Stimulated activated effector memory CD8-positive, alpha-beta T cell treated with anti-CD3 and anti-CD28 coated beads, Interleukin-12 subunit alpha, Interleukin-12 subunit beta, amount 100 ng/mL, for 72 hours (primary cell): ENCODE measurements at regions not wholly inside any gene's neighbourhood (a gene's known extent, or its start where the extent isn't known, plus 50 kb on each side); places are given as distances from the start of the nearest gene placed in this dataset.

ENCODE experiments used
- ATAC-seq: fragments of 150-1000 bp; cut with Tn5 transposase; 2 replicates; pipeline ENCODE4 v1.10.0; 2021
- DNase-seq, 2 donors: peaks; one replicate each; pipeline ENCODE4 v3.0.0; 2021 to 2022; ENCODE audit warnings: low spot score in 2 of 2
- H3K27ac Mint-ChIP-seq: one replicate; pipeline ENCODE4 v1.8.0; 2022; ENCODE audit warnings: mild to moderate bottlenecking, mixed read lengths
- H3K36me3 Mint-ChIP-seq: one replicate; pipeline ENCODE4 v1.8.0; 2022; ENCODE audit warnings: mild to moderate bottlenecking, mixed read lengths
- H3K4me1 Mint-ChIP-seq: one replicate; pipeline ENCODE4 v1.8.0; 2022; ENCODE audit warnings: mixed read lengths
- H3K4me3 Mint-ChIP-seq: one replicate; pipeline ENCODE4 v1.8.0; 2022; ENCODE audit warnings: mild to moderate bottlenecking, mixed read lengths
- H3K9me3 Mint-ChIP-seq: one replicate; pipeline ENCODE4 v1.8.0; 2022; ENCODE audit warnings: mixed read lengths

- Mint-ChIP-seq H3K27ac (no peak overlapping the region), H3K36me3 (no peaks in the 10 kb centered on the region), H3K4me3 (no peak overlapping the region), H3K4me1 (no peaks in the 10 kb centered on the region), H3K9me3 (no peaks in the 10 kb centered on the region)
- ATAC-seq (no peak), DNase-seq (no peak)
Observed at GRCh38 chr3:103785017-103785416, 1350.2 kb downstream of the ZPLD1 start.

DNA sequence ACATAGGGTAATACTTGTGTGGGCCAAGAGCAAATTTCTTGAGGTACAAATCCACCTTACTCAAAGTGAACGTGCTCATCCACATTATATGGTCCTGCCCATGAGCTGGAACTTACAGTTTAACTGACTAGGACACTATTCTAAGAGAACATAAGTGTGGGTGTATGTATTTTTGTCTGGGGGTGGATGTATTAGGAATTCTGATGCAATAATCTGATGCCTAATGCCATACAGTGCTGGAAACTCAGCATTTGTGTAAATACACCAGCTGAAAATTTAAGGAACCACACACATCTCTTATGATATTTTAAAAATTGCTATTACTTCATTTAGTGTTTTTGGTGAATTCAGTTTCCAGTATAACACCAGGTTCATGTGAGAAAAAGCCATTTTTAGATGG lies 1350.7 kb downstream of the ZPLD1 start:
- Mint-ChIP-seq H3K9me3 (no peaks in the 10 kb centered on the region), H3K27ac (no peak overlapping the region), H3K4me3 (no peak overlapping the region), H3K36me3 (no peaks in the 10 kb centered on the region), H3K4me1 (no peaks in the 10 kb centered on the region)
- DNase-seq (no peak), ATAC-seq (no peak)

DNA sequence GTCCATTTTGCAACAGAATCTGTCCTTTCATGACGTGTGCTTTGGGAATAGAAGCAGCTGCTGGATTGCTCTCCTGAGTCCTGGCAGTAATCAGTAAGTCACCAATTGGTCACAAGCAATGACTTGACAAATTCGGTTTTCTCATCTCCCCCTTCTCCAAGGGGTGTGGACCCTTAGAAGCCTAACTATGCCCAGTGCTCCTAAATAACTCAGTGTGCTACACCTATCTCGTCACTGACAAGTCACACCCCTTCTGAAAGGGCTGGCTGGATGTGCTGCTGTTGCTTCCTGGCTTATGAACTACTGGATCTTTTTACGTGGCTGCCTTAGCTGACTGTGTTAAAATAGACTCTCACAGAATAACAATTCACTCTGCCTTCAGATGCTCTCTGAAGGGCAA lies 1351.5 kb downstream of the ZPLD1 start:
- Mint-ChIP-seq H3K4me1 (no peaks in the 10 kb centered on the region), H3K9me3 (no peaks in the 10 kb centered on the region), H3K27ac (no peak overlapping the region), H3K36me3 (no peaks in the 10 kb centered on the region), H3K4me3 (no peak overlapping the region)
- ATAC-seq (no peak), DNase-seq (no peak)

- H3K9me3 Mint-ChIP-seq = peaks cover under 1% of the 10 kb centered on the region
- DNase-seq = no peak
- no peak overlapping the region for H3K27ac Mint-ChIP-seq
- ATAC-seq = no peak
- no peaks in the 10 kb centered on the region for H3K4me1 Mint-ChIP-seq
- H3K4me3 Mint-ChIP-seq = no peak overlapping the region
- H3K36me3 Mint-ChIP-seq = no peaks in the 10 kb centered on the region
Observed at GRCh38 chr3:103787164-103787871, 1352.5 kb downstream of the ZPLD1 start.

GRCh38 chr3:103787879-103788278 lies 1353.1 kb downstream of the ZPLD1 start:
- Mint-ChIP-seq H3K36me3 (no peaks in the 10 kb centered on the region), H3K9me3 (peaks cover 3% of the 10 kb centered on the region), H3K27ac (no peak overlapping the region), H3K4me1 (no peaks in the 10 kb centered on the region), H3K4me3 (no peak overlapping the region)
- DNase-seq = no peak
- no peak for ATAC-seq

DNA sequence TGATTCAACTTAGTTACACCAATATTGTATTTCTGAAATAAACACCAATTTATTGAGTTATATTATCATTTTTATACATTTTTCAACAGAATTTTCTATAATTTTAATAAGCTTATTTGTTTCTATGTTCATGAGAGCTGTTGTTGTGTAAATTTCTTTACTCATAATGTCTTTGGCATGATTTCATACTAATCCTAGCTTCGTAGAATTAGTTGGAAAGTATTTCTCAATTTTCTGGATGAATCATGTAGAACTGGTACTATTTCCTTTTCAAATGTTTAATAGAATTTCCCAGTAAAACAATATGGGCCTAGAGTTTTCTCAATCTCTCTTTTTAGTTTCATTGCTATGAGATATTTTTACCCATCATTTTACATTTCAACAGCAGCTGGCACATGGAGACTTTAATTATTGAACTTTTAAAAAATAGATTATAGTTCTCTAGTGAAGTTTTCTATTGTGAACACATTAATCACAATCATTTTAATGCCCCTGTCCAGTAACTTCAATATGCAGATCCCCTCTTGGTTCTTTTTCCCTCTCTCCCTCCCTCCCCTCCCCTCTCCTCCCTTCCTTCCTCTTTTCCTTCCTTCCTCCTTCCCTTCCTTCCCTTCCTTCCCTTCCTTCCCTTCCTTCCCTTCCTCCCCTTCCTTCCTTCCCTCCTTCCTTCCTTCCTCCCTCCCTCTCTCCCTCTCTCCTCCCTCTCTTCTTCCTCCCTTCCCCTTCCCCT lies 1357.1 kb downstream of the ZPLD1 start:
- no peak for DNase-seq
- no peak for ATAC-seq
- no peak overlapping the region for H3K4me3 Mint-ChIP-seq
- no peaks in the 10 kb centered on the region for H3K4me1 Mint-ChIP-seq
- H3K36me3 Mint-ChIP-seq = no peaks in the 10 kb centered on the region
- H3K9me3 Mint-ChIP-seq = peaks cover 8% of the 10 kb centered on the region
- H3K27ac Mint-ChIP-seq = no peak overlapping the region

- H3K4me3 Mint-ChIP-seq = no peak overlapping the region
- ATAC-seq = no peak
- no peaks in the 10 kb centered on the region for H3K36me3 Mint-ChIP-seq
- H3K9me3 Mint-ChIP-seq = peaks cover 8% of the 10 kb centered on the region
- DNase-seq = no peak
- H3K27ac Mint-ChIP-seq = no peak overlapping the region
- H3K4me1 Mint-ChIP-seq = no peaks in the 10 kb centered on the region
Observed at GRCh38 chr3:103794656-103795055, 1359.8 kb downstream of the ZPLD1 start.

DNA sequence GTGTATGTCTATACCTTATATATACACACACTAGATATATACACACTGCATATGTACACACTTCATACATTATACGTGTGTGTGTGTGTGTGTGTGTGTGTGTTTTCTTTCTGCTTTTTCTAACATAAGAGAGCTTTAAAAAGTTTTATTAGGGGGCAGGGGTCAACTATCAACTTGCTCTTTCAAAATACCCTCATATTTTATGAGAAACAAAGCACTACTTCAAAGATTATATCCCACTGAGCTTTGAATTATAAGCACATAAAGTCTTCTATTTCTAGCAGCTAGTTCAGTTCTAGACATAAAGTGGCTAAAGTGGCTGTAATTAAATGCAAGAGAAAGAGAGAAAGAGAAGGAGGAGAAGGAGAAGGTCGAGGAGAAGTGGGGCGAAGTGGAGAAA lies 1361.3 kb downstream of the ZPLD1 start:
- no peak for ATAC-seq
- no peak for DNase-seq
- H3K9me3 Mint-ChIP-seq = peaks cover 14% of the 10 kb centered on the region
- no peak overlapping the region for H3K27ac Mint-ChIP-seq
- H3K4me1 Mint-ChIP-seq = no peaks in the 10 kb centered on the region
- H3K36me3 Mint-ChIP-seq = no peaks in the 10 kb centered on the region
- no peak overlapping the region for H3K4me3 Mint-ChIP-seq

DNA sequence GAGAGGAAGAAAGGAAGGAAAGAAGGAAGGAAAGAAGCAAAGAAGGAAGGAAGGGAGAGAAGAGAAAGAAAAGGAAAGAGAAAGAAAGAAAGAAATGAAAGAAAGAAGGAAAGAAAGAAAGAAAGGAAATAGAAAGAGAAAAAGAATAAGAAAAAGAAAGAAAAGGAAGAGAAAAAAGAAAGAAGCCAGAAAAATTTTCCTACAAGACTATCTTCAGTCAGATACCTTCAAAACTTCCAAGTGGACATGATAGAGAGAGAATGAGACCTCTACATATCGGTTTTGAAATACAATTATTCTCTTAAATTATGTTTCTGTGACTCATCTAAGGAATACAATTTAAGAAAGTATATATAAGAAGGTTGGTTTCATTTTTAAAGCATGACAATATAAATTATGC lies 1369.0 kb downstream of the ZPLD1 start:
- Mint-ChIP-seq H3K4me3 (no peak overlapping the region), H3K4me1 (no peaks in the 10 kb centered on the region), H3K36me3 (no peaks in the 10 kb centered on the region), H3K9me3 (peaks cover 22% of the 10 kb centered on the region), H3K27ac (no peak overlapping the region)
- no peak for DNase-seq
- ATAC-seq = no peak

DNA sequence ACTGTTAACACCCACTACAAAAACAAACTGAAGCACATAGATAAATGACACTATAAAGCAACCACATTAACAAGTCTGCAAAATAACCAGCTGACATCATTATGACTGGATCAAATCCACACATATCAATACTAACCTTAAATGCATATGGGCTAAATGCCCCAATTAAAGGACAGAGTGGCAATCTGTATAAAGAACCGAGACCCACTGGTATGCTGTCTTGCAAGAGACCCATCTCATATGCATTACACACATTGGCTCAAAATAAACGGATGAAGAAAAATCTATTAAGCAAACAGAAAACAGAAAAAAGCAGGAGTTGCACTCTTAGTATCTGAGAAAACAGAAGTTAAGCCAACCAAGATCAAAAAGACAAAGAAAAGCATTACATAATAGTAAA lies 1375.4 kb downstream of the ZPLD1 start:
- H3K4me1 Mint-ChIP-seq = no peaks in the 10 kb centered on the region
- H3K36me3 Mint-ChIP-seq = no peaks in the 10 kb centered on the region
- peaks cover 23% of the 10 kb centered on the region for H3K9me3 Mint-ChIP-seq
- DNase-seq (no peak), ATAC-seq (no peak)
- no peak overlapping the region for H3K27ac Mint-ChIP-seq
- no peak overlapping the region for H3K4me3 Mint-ChIP-seq

DNA sequence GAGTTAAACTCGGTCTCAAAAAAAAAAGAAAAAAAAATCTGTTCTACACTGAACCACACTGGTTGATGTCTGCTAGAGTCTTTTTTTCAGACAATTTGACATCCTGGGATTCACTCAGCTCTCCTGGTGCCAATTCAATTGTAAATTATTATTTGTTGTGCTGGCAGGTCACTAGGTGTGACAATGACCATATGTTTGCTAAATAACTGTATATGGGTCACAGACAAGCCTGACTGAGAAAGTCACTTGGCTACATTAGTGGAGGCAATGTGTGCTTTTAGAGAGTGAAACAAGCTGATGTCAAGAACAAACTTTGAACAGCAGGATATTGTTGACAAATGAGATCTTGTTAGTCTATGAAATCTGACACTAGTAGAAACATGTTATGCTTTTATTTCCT lies 1379.1 kb downstream of the ZPLD1 start:
- Mint-ChIP-seq H3K36me3 (no peaks in the 10 kb centered on the region), H3K27ac (no peak overlapping the region), H3K4me3 (no peak overlapping the region), H3K4me1 (no peaks in the 10 kb centered on the region), H3K9me3 (peaks cover 23% of the 10 kb centered on the region)
- ATAC-seq = no peak
- DNase-seq = no peak

DNA sequence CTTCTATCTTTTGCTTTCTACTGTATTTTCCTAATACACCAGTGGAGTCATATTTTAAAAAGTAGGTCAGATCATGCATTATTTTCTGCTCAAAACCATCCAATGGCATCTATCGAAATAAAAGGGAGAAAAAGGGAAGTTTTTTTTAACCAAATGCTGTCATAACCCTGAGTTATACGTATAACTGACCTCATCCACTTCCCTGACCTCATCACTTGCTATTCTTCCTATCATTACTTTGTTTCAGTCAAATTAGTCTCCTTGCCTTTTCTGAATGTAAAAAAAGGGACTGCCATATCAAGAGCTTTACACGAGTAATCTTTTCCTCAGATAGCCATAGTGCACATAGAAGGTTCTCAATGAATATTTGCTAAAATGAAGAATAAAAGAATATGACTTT lies 1383.6 kb downstream of the ZPLD1 start:
- Mint-ChIP-seq H3K9me3 (peaks cover 13% of the 10 kb centered on the region), H3K36me3 (no peaks in the 10 kb centered on the region), H3K4me1 (no peaks in the 10 kb centered on the region), H3K4me3 (no peak overlapping the region), H3K27ac (no peak overlapping the region)
- DNase-seq (no peak), ATAC-seq (no peak)

DNA sequence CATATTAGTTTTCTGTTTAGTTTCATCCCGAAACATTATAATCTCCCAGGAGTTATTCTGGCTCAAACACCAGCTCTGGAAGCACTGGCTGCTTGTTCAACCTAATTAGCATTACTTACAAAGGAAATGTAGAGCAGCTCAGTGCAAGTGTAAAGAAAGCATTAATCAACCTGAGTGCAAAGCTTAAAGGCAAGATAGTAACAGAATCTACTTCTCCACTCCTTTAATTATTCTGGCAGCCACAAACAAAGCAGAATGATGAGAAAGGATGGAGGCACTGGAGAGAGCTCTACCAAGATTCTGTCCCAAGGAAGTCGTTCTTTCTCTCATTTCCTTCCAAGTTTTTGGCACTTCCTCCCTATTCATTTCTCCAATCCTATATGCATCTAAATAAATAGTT lies 1384.0 kb downstream of the ZPLD1 start:
- H3K36me3 Mint-ChIP-seq = no peaks in the 10 kb centered on the region
- no peaks in the 10 kb centered on the region for H3K4me1 Mint-ChIP-seq
- H3K9me3 Mint-ChIP-seq = peaks cover 13% of the 10 kb centered on the region
- H3K27ac Mint-ChIP-seq = no peak overlapping the region
- DNase-seq (no peak), ATAC-seq (no peak)
- no peak overlapping the region for H3K4me3 Mint-ChIP-seq

- Mint-ChIP-seq H3K27ac (no peak overlapping the region), H3K4me1 (no peaks in the 10 kb centered on the region), H3K9me3 (peaks cover 13% of the 10 kb centered on the region), H3K4me3 (no peak overlapping the region), H3K36me3 (no peaks in the 10 kb centered on the region)
- no peak for ATAC-seq
- DNase-seq = no peak
Observed at GRCh38 chr3:103825586-103825985, 1390.8 kb downstream of the ZPLD1 start.

DNA sequence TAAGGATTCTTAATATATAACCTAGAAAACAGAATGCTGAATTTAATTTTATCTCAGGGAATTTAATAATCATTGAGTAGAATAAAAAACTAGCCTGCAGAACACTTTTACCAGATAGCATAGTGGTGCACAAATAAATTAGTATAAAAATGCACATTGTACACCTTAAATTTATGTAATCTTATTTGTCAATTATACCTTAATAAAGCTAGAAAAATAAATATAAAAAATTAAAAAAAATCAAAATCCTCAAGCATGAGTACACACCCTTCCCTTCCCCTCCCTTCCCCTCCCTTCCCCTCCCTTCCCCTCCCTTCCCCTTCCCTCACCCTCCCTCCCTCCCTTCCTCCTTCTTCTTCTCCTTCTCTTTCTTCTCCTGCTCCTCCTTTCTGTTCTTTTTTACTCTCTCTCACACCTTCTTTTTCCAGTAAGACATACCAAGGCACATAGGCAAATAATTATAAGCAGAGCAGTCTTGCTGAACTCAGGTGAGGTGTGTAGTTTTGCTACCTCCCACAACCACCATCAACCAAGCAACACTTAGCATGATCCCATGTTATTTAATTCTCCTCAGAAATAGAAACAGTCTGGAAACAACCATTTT lies 1395.0 kb downstream of the ZPLD1 start:
- H3K9me3 Mint-ChIP-seq = peaks cover 14% of the 10 kb centered on the region
- no peak overlapping the region for H3K27ac Mint-ChIP-seq
- no peak for DNase-seq

More for the DNA sequence above, 1395.0 kb downstream of the ZPLD1 start:
- Mint-ChIP-seq H3K4me3 (no peak overlapping the region), H3K4me1 (no peaks in the 10 kb centered on the region), H3K36me3 (no peaks in the 10 kb centered on the region)
- no peak for ATAC-seq
